IMR-90 (cell line): ENCODE measurements at regions not wholly inside any gene's neighbourhood (a gene's known extent, or its start where the extent isn't known, plus 50 kb on each side); places are given as distances from the start of the nearest gene placed in this dataset.

ENCODE experiments used
- ATAC-seq: fragments of 200-7000 bp; cut with Tn5 transposase; 2 replicates; pipeline ENCODE4 v1.9.1; 2020; ENCODE audit warnings: low read depth, mild to moderate bottlenecking, moderate library complexity
- BruUV-seq: library from RNA; stranded (reverse); fragments of 400-500 nt; replicated peaks from 2 replicates; lab custom pipeline; 2021; lab: Mats Ljungman, UMichigan
- CTCF ChIA-PET: fragments of 300-600 bp; formaldehyde crosslinking; extraction: SDS; loops from one replicate; lab custom pipeline; 2021; ENCODE audit warnings: antibody characterized with exemption; lab: Yijun Ruan, JAX
- POLR2A ChIA-PET: fragments of 300-600 bp; sonication (Branson Sonifier 250); formaldehyde crosslinking; loops from one replicate; lab custom pipeline; 2022; ENCODE audit warnings: antibody characterized with exemption; ENCODE audit not compliant: unreplicated experiment; lab: Charles Lee
- DNase-seq: peaks from one replicate; pipeline ENCODE4 v3.0.0; 2013
- H2AFZ ChIP-seq: replicated peaks from 2 replicates; pipeline ENCODE3; 2013; ENCODE audit warnings: low read length, mild to moderate bottlenecking; ENCODE audit not compliant: poor library complexity
- H2AK5ac ChIP-seq: 2 replicates; pipeline ENCODE4 v1.6.1; 2013; ENCODE audit warnings: low read depth, low read length, inconsistent platforms
- H2AK9ac ChIP-seq: replicated peaks from 2 replicates; pipeline ENCODE3; 2013; ENCODE audit warnings: mild to moderate bottlenecking, low read depth, low read length, moderate library complexity; ENCODE audit not compliant: poor library complexity
- H2BK120ac ChIP-seq: 2 replicates; pipeline ENCODE4 v1.6.1; 2013; ENCODE audit warnings: low read depth, low read length, inconsistent platforms
- H2BK15ac ChIP-seq: 3 replicates; pipeline ENCODE4 v1.6.1; 2013; ENCODE audit warnings: low read depth, low read length, inconsistent platforms
- H2BK20ac ChIP-seq: 2 replicates; pipeline ENCODE4 v1.6.1; 2013; ENCODE audit warnings: low read depth, mild to moderate bottlenecking, inconsistent platforms, low read length, moderate library complexity
- H2BK5ac ChIP-seq: 2 replicates; pipeline ENCODE4 v1.6.1; 2013; ENCODE audit warnings: mild to moderate bottlenecking, low read depth, low read length, inconsistent platforms; ENCODE audit not compliant: poor library complexity, severe bottlenecking
- H3K14ac ChIP-seq: replicated peaks from 2 replicates; pipeline ENCODE4 v1.6.1; 2013; ENCODE audit warnings: low read depth, low read length, inconsistent platforms
- H3K18ac ChIP-seq: 2 replicates; pipeline ENCODE4 v1.6.1; 2013; ENCODE audit warnings: low read depth, low read length, control low read depth
- H3K23ac ChIP-seq: 2 replicates; pipeline ENCODE4 v1.6.1; 2013; ENCODE audit warnings: low read depth, low read length, inconsistent platforms
- H3K27ac ChIP-seq: 2 replicates; pipeline ENCODE4 v1.5.1; 2013; ENCODE audit warnings: mild to moderate bottlenecking, control low read depth, low read length; ENCODE audit not compliant: insufficient read depth
- H3K27me3 ChIP-seq: 2 replicates; pipeline ENCODE4 v1.6.1; 2013; ENCODE audit warnings: low read length; ENCODE audit not compliant: control insufficient read depth, insufficient read depth
- H3K36me3 ChIP-seq: 2 replicates; pipeline ENCODE4 v1.6.1; 2013; ENCODE audit warnings: low read length, mixed read lengths; ENCODE audit not compliant: control insufficient read depth, insufficient read depth
- H3K4ac ChIP-seq: 2 replicates; pipeline ENCODE4 v1.6.1; 2013; ENCODE audit warnings: low read depth, low read length, inconsistent platforms
- H3K4me1 ChIP-seq: 2 replicates; pipeline ENCODE4 v1.6.1; 2013; ENCODE audit warnings: low read length, mixed read lengths; ENCODE audit not compliant: control insufficient read depth, insufficient read depth
- H3K4me2 ChIP-seq: 2 replicates; pipeline ENCODE4 v1.6.1; 2013; ENCODE audit warnings: low read depth, mild to moderate bottlenecking, control low read depth, low read length, moderate library complexity
- H3K4me3 ChIP-seq: 2 replicates; pipeline ENCODE4 v1.5.1; 2013; ENCODE audit warnings: low read depth, mild to moderate bottlenecking, control low read depth, low read length, moderate library complexity; ENCODE audit not compliant: insufficient read depth
- H3K56ac ChIP-seq: 2 replicates; pipeline ENCODE4 v1.6.1; 2013; ENCODE audit warnings: low read length, inconsistent platforms; ENCODE audit not compliant: insufficient read depth; ENCODE audit errors: extremely low read depth
- H3K79me1 ChIP-seq, 2 experiments: 2 replicates each; pipeline ENCODE4 v1.6.1; 2013; ENCODE audit warnings: low read length in 2 of 2, inconsistent platforms in 1 of 2, low read depth in 1 of 2
- H3K9ac ChIP-seq: 2 replicates; pipeline ENCODE4 v1.6.1; 2013; ENCODE audit warnings: low read depth, low read length, control low read depth
- H3K9me1 ChIP-seq: 2 replicates; pipeline ENCODE4 v1.6.1; 2013; ENCODE audit warnings: low read length, inconsistent platforms; ENCODE audit not compliant: insufficient read depth
- H3K9me3 ChIP-seq: 2 replicates; pipeline ENCODE4 v1.6.1; 2013; ENCODE audit warnings: low read length; ENCODE audit not compliant: control insufficient read depth, insufficient read depth
- H4K20me1 ChIP-seq: 2 replicates; pipeline ENCODE4 v1.6.1; 2013; ENCODE audit warnings: low read length, inconsistent platforms; ENCODE audit not compliant: insufficient read depth
- H4K5ac ChIP-seq: 2 replicates; pipeline ENCODE4 v1.6.1; 2013; ENCODE audit warnings: mild to moderate bottlenecking, low read depth, low read length, control low read depth
- H4K8ac ChIP-seq, 2 experiments: 2 replicates each; pipeline ENCODE4 v1.6.1; 2013; ENCODE audit warnings: low read depth in 2 of 2, low read length in 2 of 2, control low read depth in 1 of 2, inconsistent platforms in 1 of 2
- H4K91ac ChIP-seq: 2 replicates; pipeline ENCODE4 v1.6.1; 2013; ENCODE audit warnings: low read depth, low read length, inconsistent platforms; ENCODE audit not compliant: insufficient read depth
- BHLHE40 ChIP-seq: fragments of 150-350 bp; IDR thresholded peaks from 2 replicates; pipeline ENCODE4 v1.6.1; 2016; ENCODE audit warnings: mild to moderate bottlenecking, low read depth, low read length
- CEBPB ChIP-seq: IDR thresholded peaks from 2 replicates; pipeline ENCODE4 v1.6.1; 2012; ENCODE audit warnings: low read depth, low read length, improper control_type of control experiment
- CTCF ChIP-seq: conservative IDR thresholded peaks from 2 replicates; pipeline ENCODE4 v1.5.1; 2012; ENCODE audit warnings: mild to moderate bottlenecking, low read depth, low read length, improper control_type of control experiment
- ELK1 ChIP-seq: fragments of 150-350 bp; IDR thresholded peaks from 2 replicates; pipeline ENCODE4 v1.6.1; 2016; ENCODE audit warnings: low read depth, mild to moderate bottlenecking, low read length, moderate library complexity, borderline replicate concordance
- FOS ChIP-seq: fragments of 150-350 bp; IDR thresholded peaks from 2 replicates; pipeline ENCODE4 v1.6.1; 2016; ENCODE audit warnings: low read depth, low read length
- MAZ ChIP-seq: IDR thresholded peaks from 2 replicates; pipeline ENCODE4 v1.6.1; 2012; ENCODE audit warnings: low read depth, mild to moderate bottlenecking, low read length, improper control_type of control experiment, moderate library complexity, borderline replicate concordance
- MXI1 ChIP-seq: IDR thresholded peaks from 2 replicates; pipeline ENCODE4 v1.6.1; 2012; ENCODE audit warnings: low read depth, mild to moderate bottlenecking, low read length, moderate library complexity, borderline replicate concordance
- RCOR1 ChIP-seq: IDR thresholded peaks from 2 replicates; pipeline ENCODE4 v1.6.1; 2012; ENCODE audit warnings: mild to moderate bottlenecking, low read length, improper control_type of control experiment; ENCODE audit not compliant: insufficient replicate concordance
- RFX5 ChIP-seq: IDR thresholded peaks from 2 replicates; pipeline ENCODE4 v1.8.0; 2012; ENCODE audit warnings: low read depth, mild to moderate bottlenecking, low read length, moderate library complexity
- WGBS, 2 experiments: methylation state at CpG; one replicate each; pipeline versions ENCODE4 v1.1.5 to v1.1.7; 2013; ENCODE audit warnings: missing lambda C conversion rate in 2 of 2; ENCODE audit not compliant: insufficient read length in 1 of 2; ENCODE audit errors: extremely low coverage in 2 of 2; 5-methylcytosine and 5-hydroxymethylcytosine counted together
- dilution Hi-C: fragments of 300-500 bp; cut with HindIII; formaldehyde crosslinking; loops from one replicate; pipeline ENCODE4 v1.14.3; 2018; ENCODE audit warnings: low sequenced_read_pairs; ENCODE audit not compliant: unreplicated experiment
- in situ Hi-C: fragments of 300-500 bp; cut with MboI; formaldehyde crosslinking; loops from 3 replicates; pipeline ENCODE4 v1.14.3; 2019; ENCODE audit warnings: low sequenced_read_pairs, inconsistent platforms, mixed read lengths
- intact Hi-C: fragments of 100-400 bp; cut with micrococcal nuclease; formaldehyde crosslinking; loops from 2 replicates; pipeline ENCODE4 v1.10.0; 2022

GRCh38 chr17:77852731-77853130 lies 105.8 kb upstream of the TNRC6C start:
- Histone ChIP-seq H3K79me1 (no peaks in the 10 kb centered on the region), H2BK20ac (no peak overlapping the region), H3K4me3 (no peak overlapping the region), H3K56ac (no peak overlapping the region), H2AK9ac (no peak overlapping the region), H3K4me2 (no peak overlapping the region), H4K20me1 (no peaks in the 10 kb centered on the region), H2BK120ac (no peak overlapping the region), H3K36me3 (no peaks in the 10 kb centered on the region), H2BK15ac (no peak overlapping the region), H2AFZ (no peak overlapping the region), H3K9ac (no peak overlapping the region), H3K27ac (no peak overlapping the region), H4K91ac (no peak overlapping the region), H2AK5ac (no peak overlapping the region), H3K18ac (no peak overlapping the region), H3K14ac (no peak overlapping the region), H3K4ac (no peak overlapping the region), H3K27me3 (peaks cover 9% of the 10 kb centered on the region), H3K9me3 (no peaks in the 10 kb centered on the region), H2BK5ac (no peak overlapping the region), H3K23ac (no peak overlapping the region), H4K8ac (no peak overlapping the region), H3K4me1 (no peaks in the 10 kb centered on the region), H3K9me1 (no peaks in the 10 kb centered on the region), H4K5ac (no peak overlapping the region)
- ATAC-seq (no peak), DNase-seq (no peak)
- BruUV-seq = no TSS peak
- POLR2A ChIA-PET = no interaction called here
- intact Hi-C loops (no loop called here), in situ Hi-C loops (no loop called here), dilution Hi-C loops (no loop called here)
- 77% methylated on average over 4 of the region's 16 CpGs; no CpG with 5 or more reads in 1 of the 2 experiments for WGBS, 2 experiments
- no peak for TF ChIP-seq RCOR1
- no peak for TF ChIP-seq CEBPB
- TF ChIP-seq MAZ = no peak
- no peak for TF ChIP-seq BHLHE40
- no peak for TF ChIP-seq FOS
- no peak for TF ChIP-seq MXI1
- TF ChIP-seq ELK1 = no peak
- TF ChIP-seq RFX5 = no peak
- TF ChIP-seq CTCF = no peak
- CTCF ChIA-PET = no interaction called here
